ENCODE measurements at regions not wholly inside any gene's neighbourhood (a gene's known extent, or its start where the extent isn't known, plus 50 kb on each side); places are given as distances from the start of the nearest gene placed in this dataset.
A peak's percentile ranks its signal among the peaks of the same experiment; 100 is the strongest.
"Not testable (repeated sequence)": the region's sequence is repeated elsewhere in the genome, so short reads cannot be mapped to it uniquely, and the experiment has no call there.

GRCh38 chr5:116953251-116953930 is 378.8 kb upstream of the SEMA6A start:
- no peak for DNase-seq (ENCODE audit: low spot score)

- DNase-seq (ENCODE audit: low spot score) = no peak
Measured at GRCh38 chr5:116951219-116951618, 376.6 kb upstream of the SEMA6A start.

GRCh38 chr5:116947691-116948528 is 373.3 kb upstream of the SEMA6A start:
- peak; percentile 75 for DNase-seq (ENCODE audit: low spot score)

GRCh38 chr5:116945613-116946382 is 371.2 kb upstream of the SEMA6A start:
- not testable (repeated sequence) for DNase-seq (ENCODE audit: low spot score)

- no peak for DNase-seq (ENCODE audit: low spot score)
Measured at GRCh38 chr5:116944183-116944582, 369.6 kb upstream of the SEMA6A start.

GRCh38 chr5:116942622-116943021 is 368.0 kb upstream of the SEMA6A start:
- peak; percentile 52 for DNase-seq (ENCODE audit: low spot score)

GRCh38 chr5:116939641-116940040 is 365.0 kb upstream of the SEMA6A start:
- DNase-seq (ENCODE audit: low spot score) = no peak

GRCh38 chr5:116938488-116938887 is 363.9 kb upstream of the SEMA6A start:
- DNase-seq (ENCODE audit: low spot score) = no peak

GRCh38 chr5:116935561-116936162 is 361.0 kb upstream of the SEMA6A start:
- DNase-seq (ENCODE audit: low spot score) = no peak

GRCh38 chr5:116930616-116931015 is 356.0 kb upstream of the SEMA6A start:
- DNase-seq (ENCODE audit: low spot score) = no peak

- no peak for DNase-seq (ENCODE audit: low spot score)
Measured at GRCh38 chr5:116923344-116923743, 348.7 kb upstream of the SEMA6A start.

GRCh38 chr5:116922532-116922931 is 347.9 kb upstream of the SEMA6A start:
- DNase-seq (ENCODE audit: low spot score) = no peak

GRCh38 chr5:116914869-116915504 is 340.4 kb upstream of the SEMA6A start:
- no peak for DNase-seq (ENCODE audit: low spot score)

GRCh38 chr5:116912221-116912620 is 337.6 kb upstream of the SEMA6A start:
- no peak for DNase-seq (ENCODE audit: low spot score)

GRCh38 chr5:116911074-116911473 is 336.5 kb upstream of the SEMA6A start:
- DNase-seq (ENCODE audit: low spot score) = no peak

GRCh38 chr5:116908537-116908936 is 333.9 kb upstream of the SEMA6A start:
- no peak for DNase-seq (ENCODE audit: low spot score)

GRCh38 chr5:116905885-116906284 is 331.3 kb upstream of the SEMA6A start:
- DNase-seq (ENCODE audit: low spot score) = no peak

GRCh38 chr5:116900793-116901192 is 326.2 kb upstream of the SEMA6A start:
- no peak for DNase-seq (ENCODE audit: low spot score)

- DNase-seq (ENCODE audit: low spot score) = no peak
Measured at GRCh38 chr5:116898917-116899316, 324.3 kb upstream of the SEMA6A start.

- DNase-seq (ENCODE audit: low spot score) = no peak
Measured at GRCh38 chr5:116897291-116897690, 322.7 kb upstream of the SEMA6A start.

- DNase-seq (ENCODE audit: low spot score) = no peak
Measured at GRCh38 chr5:116896001-116896400, 321.4 kb upstream of the SEMA6A start.

- no peak for DNase-seq (ENCODE audit: low spot score)
Measured at GRCh38 chr5:116892993-116893392, 318.4 kb upstream of the SEMA6A start.

Data from RKO (cell line).